ENCODE measurements at regions not wholly inside any gene's neighbourhood (a gene's known extent, or its start where the extent isn't known, plus 50 kb on each side); places are given as distances from the start of the nearest gene placed in this dataset.

DNA sequence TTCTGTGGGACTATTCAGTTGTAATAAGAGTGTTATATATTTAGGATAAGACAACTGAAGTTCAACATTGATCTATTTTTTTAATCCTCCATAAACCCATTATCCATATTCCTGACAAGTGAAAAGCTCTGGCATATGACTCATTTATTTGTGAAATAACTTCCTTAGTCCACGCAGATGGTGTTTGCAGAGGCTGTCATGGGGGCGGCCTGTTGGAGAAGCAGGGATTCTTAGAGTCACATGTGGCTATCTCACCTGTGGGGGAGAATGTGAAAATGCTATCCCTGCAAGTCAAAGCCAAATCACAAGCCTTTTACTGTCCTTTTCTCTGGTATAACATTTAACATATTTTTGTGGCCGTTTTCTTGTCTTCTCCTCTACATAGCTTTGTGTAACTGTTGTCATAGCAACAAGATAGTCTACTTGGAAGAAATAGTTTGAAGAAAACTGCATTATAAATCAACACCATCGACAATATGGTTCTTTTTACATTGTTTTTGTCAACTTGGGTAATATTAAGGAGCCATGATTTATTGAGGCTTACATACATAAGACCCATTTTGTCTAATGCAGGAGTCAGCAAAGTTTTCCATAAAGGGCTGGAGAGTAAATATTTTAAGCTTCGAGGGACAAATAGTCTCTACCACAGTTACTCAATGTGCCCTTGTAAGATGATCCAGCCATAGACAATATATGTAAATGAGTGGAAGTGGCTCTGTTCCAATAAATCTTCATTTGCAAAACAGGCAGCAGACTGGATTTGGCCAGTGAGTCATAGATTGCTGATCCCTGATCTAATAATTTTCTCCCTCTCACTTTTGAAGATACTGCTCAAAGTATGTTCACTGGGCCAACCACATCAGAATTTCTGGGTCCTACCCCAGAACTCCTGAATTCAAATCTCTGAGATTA, 395.0 kb downstream of the DTHD1 start:
- Histone ChIP-seq H3K9me3 (replicated peaks in 1 of 2; ENCODE audit: control insufficient read depth in 2 of 2, insufficient read depth in 1 of 2, low read depth in 1 of 2, low read length in 2 of 2) (peaks cover 0 to 2% of the 10 kb centered on the region in 2 donors), H2BK12ac (ENCODE audit: low read length) (no peak overlapping the region), H4K8ac (ENCODE audit: low read depth, low read length) (no peak overlapping the region), H2AFZ (ENCODE audit: low read length) (no peak overlapping the region), H3K27ac (replicated peaks; ENCODE audit: low read length) (no peak overlapping the region), H3K4me2 (ENCODE audit: insufficient read depth, low read length, poor library complexity, severe bottlenecking) (no peak overlapping the region), H2BK15ac (ENCODE audit: low read length) (no peak overlapping the region), H3K14ac (ENCODE audit: low read length) (no peak overlapping the region), H3K9ac (ENCODE audit: low read depth, low read length, poor library complexity) (no peak overlapping the region), H3K4ac (ENCODE audit: low read length) (no peak overlapping the region), H3K23ac (ENCODE audit: low read depth, low read length, poor library complexity) (no peak overlapping the region), H3K27me3 (ENCODE audit: control insufficient read depth in 3 of 3, insufficient read depth in 3 of 3, low read depth in 1 of 3, low read length in 3 of 3) (no peaks in the 10 kb centered on the region), H2BK120ac (ENCODE audit: low read depth, low read length) (no peak overlapping the region), H2BK5ac (ENCODE audit: low read length) (no peak overlapping the region), H3K4me1 (ENCODE audit: control insufficient read depth in 2 of 2, insufficient read depth in 1 of 2, low read depth in 1 of 2, low read length in 2 of 2) (no peaks in the 10 kb centered on the region), H2AK5ac (ENCODE audit: low read depth, low read length) (no peak overlapping the region), H3K18ac (ENCODE audit: low read length) (no peak overlapping the region), H3K79me1 (ENCODE audit: low read depth, low read length) (no peaks in the 10 kb centered on the region), H4K91ac (ENCODE audit: low read depth, low read length, poor library complexity) (no peak overlapping the region), H3K36me3 (replicated peaks in 1 of 2; ENCODE audit: control insufficient read depth in 2 of 2, insufficient read depth in 2 of 2, low read length in 2 of 2) (no peaks in the 10 kb centered on the region), H3K4me3 (ENCODE audit: low read length in 2 of 2) (no peak overlapping the region)
- no CpG with 5 or more reads among the region's 5 CpGs for WGBS, 2 donors (ENCODE audit: extremely low coverage in 2 of 2, insufficient read length in 2 of 2, insufficient replicate concordance in 1 of 2)
- DNase-seq (ENCODE audit: low spot score): no peak

DNA sequence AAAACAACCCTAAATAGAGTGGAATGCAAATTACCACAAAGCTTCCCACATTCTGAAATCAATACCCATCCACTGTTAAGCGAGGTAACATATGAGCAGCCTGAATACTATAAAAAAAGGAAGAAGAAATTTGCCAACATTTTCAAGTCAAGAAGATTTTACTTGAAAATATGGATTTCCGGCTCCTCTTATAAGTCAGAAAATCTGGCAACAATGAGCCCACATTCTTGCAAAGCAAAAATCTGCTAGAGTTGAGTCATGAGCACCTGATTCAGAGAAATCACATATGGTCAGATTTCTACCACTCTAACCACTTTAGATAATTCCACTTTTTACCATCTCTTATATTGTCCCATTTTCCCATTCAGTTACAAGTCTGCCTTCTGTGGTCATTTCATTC, 395.7 kb downstream of the DTHD1 start:
- no peak overlapping the region for H4K8ac ChIP-seq (ENCODE audit: low read depth, low read length)

DNA sequence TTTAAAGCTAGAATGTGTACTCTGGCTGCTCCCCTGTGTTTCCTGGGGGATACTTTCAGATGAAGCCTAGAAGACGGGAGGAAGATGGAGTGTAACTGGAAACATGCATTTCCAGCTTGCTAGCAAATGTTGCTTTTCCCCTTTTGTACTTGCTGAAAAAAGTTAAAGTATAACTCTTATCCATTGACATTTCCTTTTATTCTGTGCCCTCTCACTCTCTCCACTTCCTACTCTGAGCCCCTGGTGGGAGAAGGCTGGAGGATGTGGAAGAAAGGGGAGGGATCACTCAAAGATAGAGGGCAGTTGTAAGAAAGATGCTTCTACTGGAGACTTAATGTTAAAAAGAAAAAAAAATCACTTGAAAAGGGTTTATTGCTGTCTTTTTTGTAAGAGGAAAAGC, 396.5 kb downstream of the DTHD1 start:
- Histone ChIP-seq H3K23ac (ENCODE audit: low read depth, low read length, poor library complexity) (no peak overlapping the region), H2BK5ac (ENCODE audit: low read length) (no peak overlapping the region), H3K14ac (ENCODE audit: low read length) (no peak overlapping the region), H2BK12ac (ENCODE audit: low read length) (no peak overlapping the region), H3K4me1 (ENCODE audit: control insufficient read depth in 2 of 2, insufficient read depth in 1 of 2, low read depth in 1 of 2, low read length in 2 of 2) (no peaks in the 10 kb centered on the region), H3K27me3 (ENCODE audit: control insufficient read depth in 3 of 3, insufficient read depth in 3 of 3, low read depth in 1 of 3, low read length in 3 of 3) (no peaks in the 10 kb centered on the region), H3K79me1 (ENCODE audit: low read depth, low read length) (no peaks in the 10 kb centered on the region), H2AK5ac (ENCODE audit: low read depth, low read length) (no peak overlapping the region), H2AFZ (ENCODE audit: low read length) (no peak overlapping the region), H3K36me3 (replicated peaks in 1 of 2; ENCODE audit: control insufficient read depth in 2 of 2, insufficient read depth in 2 of 2, low read length in 2 of 2) (no peaks in the 10 kb centered on the region), H3K9me3 (replicated peaks in 1 of 2; ENCODE audit: control insufficient read depth in 2 of 2, insufficient read depth in 1 of 2, low read depth in 1 of 2, low read length in 2 of 2) (peaks cover 0 to 2% of the 10 kb centered on the region in 2 donors), H4K8ac (ENCODE audit: low read depth, low read length) (no peak overlapping the region), H2BK15ac (ENCODE audit: low read length) (no peak overlapping the region), H3K9ac (ENCODE audit: low read depth, low read length, poor library complexity) (no peak overlapping the region), H3K4me2 (ENCODE audit: insufficient read depth, low read length, poor library complexity, severe bottlenecking) (no peak overlapping the region), H3K4me3 (ENCODE audit: low read length in 2 of 2) (no peak overlapping the region), H2BK120ac (ENCODE audit: low read depth, low read length) (no peak overlapping the region), H3K27ac (replicated peaks; ENCODE audit: low read length) (no peak overlapping the region), H3K4ac (ENCODE audit: low read length) (no peak overlapping the region), H4K91ac (ENCODE audit: low read depth, low read length, poor library complexity) (no peak overlapping the region), H3K18ac (ENCODE audit: low read length) (no peak overlapping the region)
- WGBS, 2 donors (ENCODE audit: extremely low coverage in 2 of 2, insufficient read length in 2 of 2, insufficient replicate concordance in 1 of 2): no CpG with 5 or more reads among the region's 1 CpG
- DNase-seq (ENCODE audit: low spot score): no peak

More for the DNA sequence above, 395.7 kb downstream of the DTHD1 start:
- no peak overlapping the region for H4K91ac ChIP-seq (ENCODE audit: low read depth, low read length, poor library complexity)
- no peaks in the 10 kb centered on the region for H3K79me1 ChIP-seq (ENCODE audit: low read depth, low read length)
- no peak overlapping the region for H3K27ac ChIP-seq (replicated peaks; ENCODE audit: low read length)
- no peak overlapping the region for H2BK120ac ChIP-seq (ENCODE audit: low read depth, low read length)
- no peak overlapping the region for H3K9ac ChIP-seq (ENCODE audit: low read depth, low read length, poor library complexity)
- H3K23ac ChIP-seq (ENCODE audit: low read depth, low read length, poor library complexity): no peak overlapping the region
- no peak overlapping the region for H2BK12ac ChIP-seq (ENCODE audit: low read length)
- no peak overlapping the region for H2AFZ ChIP-seq (ENCODE audit: low read length)
- WGBS, 2 donors (ENCODE audit: extremely low coverage in 2 of 2, insufficient read length in 2 of 2, insufficient replicate concordance in 1 of 2): no CpG with 5 or more reads among the region's 2 CpGs
- no peak overlapping the region for H3K14ac ChIP-seq (ENCODE audit: low read length)
- no peak overlapping the region for H2BK15ac ChIP-seq (ENCODE audit: low read length)
- H3K4me3 ChIP-seq (ENCODE audit: low read length in 2 of 2): no peak overlapping the region
- H2BK5ac ChIP-seq (ENCODE audit: low read length): no peak overlapping the region
- H3K27me3 ChIP-seq (ENCODE audit: control insufficient read depth in 3 of 3, insufficient read depth in 3 of 3, low read depth in 1 of 3, low read length in 3 of 3): no peaks in the 10 kb centered on the region
- DNase-seq (ENCODE audit: low spot score): no peak
- H3K4me2 ChIP-seq (ENCODE audit: insufficient read depth, low read length, poor library complexity, severe bottlenecking): no peak overlapping the region
- H3K9me3 ChIP-seq (replicated peaks in 1 of 2; ENCODE audit: control insufficient read depth in 2 of 2, insufficient read depth in 1 of 2, low read depth in 1 of 2, low read length in 2 of 2): peaks cover 0 to 2% of the 10 kb centered on the region in 2 donors
- H3K4me1 ChIP-seq (ENCODE audit: control insufficient read depth in 2 of 2, insufficient read depth in 1 of 2, low read depth in 1 of 2, low read length in 2 of 2): no peaks in the 10 kb centered on the region
- H3K36me3 ChIP-seq (replicated peaks in 1 of 2; ENCODE audit: control insufficient read depth in 2 of 2, insufficient read depth in 2 of 2, low read length in 2 of 2): no peaks in the 10 kb centered on the region
- H3K18ac ChIP-seq (ENCODE audit: low read length): no peak overlapping the region
- no peak overlapping the region for H2AK5ac ChIP-seq (ENCODE audit: low read depth, low read length)
- no peak overlapping the region for H3K4ac ChIP-seq (ENCODE audit: low read length)

DNA sequence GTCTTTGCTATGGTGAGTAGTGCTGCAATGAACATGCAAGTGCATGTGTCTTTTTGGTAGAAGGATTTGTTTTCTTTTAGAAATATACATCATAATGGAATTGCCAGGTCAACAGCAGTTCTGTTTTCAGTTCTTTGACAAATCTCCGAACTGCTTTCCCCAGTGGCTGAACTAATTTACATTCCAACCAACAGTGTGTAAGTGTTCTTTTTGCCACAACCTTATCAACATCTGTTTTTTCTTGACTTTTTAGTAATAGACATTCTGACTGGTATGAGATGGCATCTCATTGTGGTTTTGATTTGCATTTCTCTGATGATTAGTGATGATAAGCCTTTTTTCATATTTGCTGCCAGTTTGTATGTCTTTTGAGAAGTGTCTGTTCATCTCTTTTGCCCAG, 406.3 kb downstream of the DTHD1 start:
- H2AK5ac ChIP-seq (ENCODE audit: low read depth, low read length): no peak overlapping the region
- H3K27me3 ChIP-seq (ENCODE audit: control insufficient read depth in 3 of 3, insufficient read depth in 3 of 3, low read depth in 1 of 3, low read length in 3 of 3): no peaks in the 10 kb centered on the region
- H3K36me3 ChIP-seq (replicated peaks in 1 of 2; ENCODE audit: control insufficient read depth in 2 of 2, insufficient read depth in 2 of 2, low read length in 2 of 2): no peaks in the 10 kb centered on the region
- no peak overlapping the region for H4K91ac ChIP-seq (ENCODE audit: low read depth, low read length, poor library complexity)
- H3K14ac ChIP-seq (ENCODE audit: low read length): no peak overlapping the region
- no peaks in the 10 kb centered on the region for H3K4me1 ChIP-seq (ENCODE audit: control insufficient read depth in 2 of 2, insufficient read depth in 1 of 2, low read depth in 1 of 2, low read length in 2 of 2)
- no peak overlapping the region for H3K23ac ChIP-seq (ENCODE audit: low read depth, low read length, poor library complexity)
- H3K9me3 ChIP-seq (replicated peaks in 1 of 2; ENCODE audit: control insufficient read depth in 2 of 2, insufficient read depth in 1 of 2, low read depth in 1 of 2, low read length in 2 of 2): no peaks in the 10 kb centered on the region
- no peak overlapping the region for H4K8ac ChIP-seq (ENCODE audit: low read depth, low read length)
- no peak for DNase-seq (ENCODE audit: low spot score)
- H3K4me3 ChIP-seq (ENCODE audit: low read length in 2 of 2): no peak overlapping the region
- H3K18ac ChIP-seq (ENCODE audit: low read length): no peak overlapping the region
- no peak overlapping the region for H2BK15ac ChIP-seq (ENCODE audit: low read length)
- H2BK5ac ChIP-seq (ENCODE audit: low read length): no peak overlapping the region
- H3K4ac ChIP-seq (ENCODE audit: low read length): no peak overlapping the region
- no peak overlapping the region for H2AFZ ChIP-seq (ENCODE audit: low read length)
- H2BK120ac ChIP-seq (ENCODE audit: low read depth, low read length): no peak overlapping the region
- no peak overlapping the region for H3K9ac ChIP-seq (ENCODE audit: low read depth, low read length, poor library complexity)
- no peak overlapping the region for H2BK12ac ChIP-seq (ENCODE audit: low read length)
- no CpG with 5 or more reads among the region's 1 CpG for WGBS, 2 donors (ENCODE audit: extremely low coverage in 2 of 2, insufficient read length in 2 of 2, insufficient replicate concordance in 1 of 2)
- no peak overlapping the region for H3K4me2 ChIP-seq (ENCODE audit: insufficient read depth, low read length, poor library complexity, severe bottlenecking)
- H3K27ac ChIP-seq (replicated peaks; ENCODE audit: low read length): no peak overlapping the region
- H3K79me1 ChIP-seq (ENCODE audit: low read depth, low read length): no peaks in the 10 kb centered on the region
